HEK293T (cell line): ENCODE measurements at regions not wholly inside any gene's neighbourhood (a gene's known extent, or its start where the extent isn't known, plus 50 kb on each side); places are given as distances from the start of the nearest gene placed in this dataset.

ENCODE experiments used
- ARNT ChIP-seq: fragments of 450-650 bp; IDR thresholded peaks from 2 replicates; pipeline ENCODE4 v1.6.1; 2017; ENCODE audit warnings: mild to moderate bottlenecking
- BHLHE40 ChIP-seq: fragments of 450-650 bp; IDR thresholded peaks from 2 replicates; pipeline ENCODE4 v1.6.1; 2016; ENCODE audit warnings: mild to moderate bottlenecking, moderate library complexity, borderline replicate concordance
- ELF4 ChIP-seq: fragments of 450-650 bp; IDR thresholded peaks from 2 replicates; pipeline ENCODE4 v1.6.1; 2017; ENCODE audit warnings: antibody characterized with exemption
- FOXA1 ChIP-seq: fragments of 450-650 bp; IDR thresholded peaks from 2 replicates; pipeline ENCODE4 v1.6.1; 2016; ENCODE audit warnings: mild to moderate bottlenecking
- FOXK2 ChIP-seq: fragments of 450-650 bp; IDR thresholded peaks from 2 replicates; pipeline ENCODE4 v1.6.1; 2016; ENCODE audit warnings: mild to moderate bottlenecking
- FOXM1 ChIP-seq: fragments of 450-650 bp; IDR thresholded peaks from 2 replicates; pipeline ENCODE4 v1.6.1; 2017; ENCODE audit warnings: mild to moderate bottlenecking, borderline replicate concordance
- NFRKB ChIP-seq: fragments of 450-650 bp; IDR thresholded peaks from 2 replicates; pipeline ENCODE4 v1.6.1; 2016; ENCODE audit warnings: mild to moderate bottlenecking, moderate library complexity
- SP1 ChIP-seq: fragments of 450-650 bp; IDR thresholded peaks from 2 replicates; pipeline ENCODE4 v1.6.1; 2017
- SUZ12 ChIP-seq: fragments of 450-650 bp; IDR thresholded peaks from 2 replicates; pipeline ENCODE4 v1.6.1; 2016; ENCODE audit warnings: mild to moderate bottlenecking
- TARDBP ChIP-seq: fragments of 450-650 bp; IDR thresholded peaks from 2 replicates; pipeline ENCODE4 v1.6.1; 2016

DNA sequence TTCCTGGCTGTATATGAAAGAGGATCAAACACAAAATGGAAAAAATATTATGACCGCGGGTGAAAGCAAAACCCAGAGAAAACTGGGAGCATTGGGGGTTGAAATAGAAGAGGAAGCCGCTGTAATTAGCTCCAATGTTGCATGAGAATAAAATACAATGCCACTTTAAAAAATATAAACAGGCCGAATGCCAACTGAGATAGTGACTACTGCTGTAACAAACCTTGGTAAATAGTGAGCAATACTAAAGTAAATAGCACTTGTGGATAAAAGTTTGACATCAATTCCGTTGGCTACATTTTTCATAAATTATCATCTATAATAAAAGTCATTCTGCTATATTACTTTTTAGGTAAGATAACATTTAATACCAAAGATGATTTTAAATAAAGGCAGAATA lies 395.8 kb upstream of the MIR17HG start:
- no peak for TF ChIP-seq ARNT
- TF ChIP-seq SUZ12, result no peak
- no peak for TF ChIP-seq ELF4
- no peak for TF ChIP-seq FOXA1
- no peak for TF ChIP-seq NFRKB
- TF ChIP-seq TARDBP, result no peak
- no peak for TF ChIP-seq SP1
- TF ChIP-seq FOXM1, result no peak
- TF ChIP-seq BHLHE40, result no peak
- TF ChIP-seq FOXK2, result no peak
